GM19025 (cell line): ENCODE measurements at regions not wholly inside any gene's neighbourhood (a gene's known extent, or its start where the extent isn't known, plus 50 kb on each side); places are given as distances from the start of the nearest gene placed in this dataset.

Experiments
- ATAC-seq: cut with Tn5 transposase; IDR thresholded peaks from one replicate; pipeline ENCODE4 v1.9.1; 2021; ENCODE audit warnings: mild to moderate bottlenecking, low read depth, moderate library complexity; ENCODE audit not compliant: unreplicated experiment

DNA sequence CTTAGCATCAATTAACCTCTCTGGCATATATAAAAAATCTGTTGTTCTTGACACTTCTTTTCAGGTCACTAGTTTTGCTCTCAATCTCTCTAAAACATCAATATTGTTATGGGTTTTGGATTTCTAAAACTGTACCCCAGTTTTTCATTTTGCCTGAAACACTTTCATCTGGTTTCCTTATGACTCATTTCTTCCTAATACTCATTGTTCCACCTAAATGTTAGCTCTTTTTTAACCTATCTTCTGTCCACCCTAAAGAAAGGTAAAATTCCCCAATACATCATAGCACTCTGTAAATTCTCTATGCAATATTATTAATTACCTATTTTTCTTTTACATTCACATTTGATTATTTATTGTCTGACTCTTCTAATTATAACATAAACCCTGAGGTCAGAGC lies 575.5 kb upstream of the NDST4 start:
- no peak for ATAC-seq

DNA sequence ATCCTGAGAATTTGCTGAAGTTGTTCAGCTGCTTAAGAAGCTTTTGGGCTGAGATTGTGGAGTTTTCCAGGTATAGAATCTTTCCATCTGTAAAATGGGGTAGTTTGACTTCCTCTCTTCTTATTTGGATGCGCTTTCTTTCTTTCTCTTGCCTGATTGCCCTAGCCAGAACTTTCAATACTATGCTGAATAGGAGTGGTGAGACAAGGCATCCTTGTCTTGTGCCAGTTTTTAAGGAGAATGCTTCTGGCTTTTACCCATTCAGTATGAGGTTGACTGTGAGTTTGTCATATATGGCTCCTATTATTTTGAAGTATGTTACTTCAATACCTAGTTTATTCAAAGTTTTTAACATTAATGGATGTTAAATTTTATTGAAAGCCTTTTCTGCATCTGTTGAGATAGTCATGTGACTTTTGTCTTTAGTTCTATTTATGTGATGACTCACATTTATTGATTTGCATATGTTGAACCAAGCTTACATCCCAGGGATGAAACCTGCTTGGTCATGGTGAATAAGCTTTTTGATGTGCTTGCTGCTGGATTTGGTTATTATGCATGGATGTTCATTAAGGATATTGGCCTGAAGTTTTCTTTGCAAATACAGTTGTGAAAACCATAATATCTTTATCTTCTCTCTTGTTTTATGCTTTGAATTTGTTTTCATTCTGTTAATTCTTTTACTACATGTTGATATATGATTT lies 573.8 kb upstream of the NDST4 start:
- ATAC-seq = no peak

DNA sequence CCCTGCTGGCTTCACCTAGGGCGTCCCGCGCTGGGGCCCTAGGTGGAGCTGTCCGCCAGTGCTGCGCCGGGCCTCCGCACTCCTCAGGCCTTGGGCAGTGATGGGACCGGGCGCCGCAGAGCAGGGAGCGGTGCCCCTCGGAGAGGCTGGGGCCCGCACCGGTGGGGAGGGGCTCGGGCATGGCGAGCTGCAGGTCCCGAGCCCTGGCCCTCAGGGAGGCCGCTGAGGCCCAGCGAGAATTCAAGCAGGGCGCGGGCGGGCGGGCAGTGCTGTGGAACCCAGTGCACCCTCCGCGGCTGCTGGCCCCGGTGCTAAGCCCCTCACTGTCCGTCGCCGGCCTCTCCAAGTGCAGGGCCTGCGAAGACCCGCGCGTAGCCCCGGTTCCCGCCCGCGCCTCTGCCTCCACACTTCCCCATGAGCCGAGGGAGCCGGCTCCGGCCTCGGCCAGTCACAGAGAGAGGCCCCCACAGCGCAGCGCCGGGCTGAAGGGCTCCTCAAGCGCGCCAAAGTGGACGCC lies 565.1 kb upstream of the NDST4 start:
- ATAC-seq = no peak

DNA sequence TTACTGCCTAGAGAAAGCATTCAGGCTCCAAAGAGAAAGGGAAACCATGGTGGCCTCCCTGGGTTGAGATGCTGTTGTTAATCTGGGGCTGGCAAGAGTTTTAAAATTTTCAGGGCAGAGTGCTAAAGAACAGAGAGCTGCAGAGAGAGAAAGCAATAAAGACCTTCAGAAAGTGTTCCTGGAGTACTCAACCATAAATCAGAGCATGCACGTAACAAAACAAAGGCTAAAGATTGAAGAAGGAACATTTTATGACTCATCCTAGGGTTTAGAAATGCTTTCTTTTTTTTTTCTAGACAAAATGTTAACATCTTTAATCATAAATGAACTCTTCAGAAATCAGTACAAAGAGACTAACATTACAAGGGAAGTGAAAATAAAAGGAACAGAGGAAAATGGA lies 562.3 kb upstream of the NDST4 start:
- no peak for ATAC-seq

DNA sequence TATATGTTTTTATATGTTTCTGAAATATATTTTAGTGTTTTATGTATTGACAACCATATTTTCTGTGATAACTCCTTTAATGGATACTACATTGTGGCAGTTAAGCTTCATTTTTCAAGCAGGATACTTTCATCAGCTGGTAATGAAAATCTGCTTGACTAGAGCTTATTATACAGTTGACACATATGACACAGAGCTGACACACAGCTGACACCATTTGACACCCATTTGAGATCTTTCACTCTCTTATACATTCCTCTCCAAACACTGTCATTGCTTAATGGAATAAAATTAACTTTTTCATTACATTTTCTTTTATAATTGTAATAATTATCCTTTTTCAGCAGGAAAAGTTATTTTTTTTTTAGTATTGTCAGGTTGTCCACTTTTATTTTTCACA lies 561.1 kb upstream of the NDST4 start:
- ATAC-seq = no peak

- ATAC-seq = no peak
Measured at GRCh38 chr4:115671581-115671980, 558.2 kb upstream of the NDST4 start.

GRCh38 chr4:115670930-115671329 lies 557.5 kb upstream of the NDST4 start:
- no peak for ATAC-seq

DNA sequence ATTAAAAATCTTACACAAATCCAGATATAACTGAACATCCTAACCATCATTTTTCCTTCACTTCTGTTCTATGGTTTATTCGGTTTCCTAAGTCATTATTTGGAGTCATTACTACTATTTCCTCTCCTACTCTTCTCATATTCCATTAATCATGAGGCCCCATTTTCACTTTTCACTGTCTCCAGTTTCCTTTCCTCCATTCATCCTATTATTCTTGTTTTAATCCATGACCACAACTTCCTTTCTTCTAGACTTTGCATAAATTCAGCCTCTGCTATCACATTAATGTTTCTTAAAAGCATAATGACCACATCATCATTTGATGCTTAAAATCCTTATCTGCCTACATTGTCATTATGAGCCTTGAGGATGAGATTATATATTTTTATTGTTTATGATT lies 555.0 kb upstream of the NDST4 start:
- no peak for ATAC-seq

GRCh38 chr4:115664285-115664684 lies 550.9 kb upstream of the NDST4 start:
- no peak for ATAC-seq

- no peak for ATAC-seq
Measured at GRCh38 chr4:115660465-115660864, 547.0 kb upstream of the NDST4 start.

DNA sequence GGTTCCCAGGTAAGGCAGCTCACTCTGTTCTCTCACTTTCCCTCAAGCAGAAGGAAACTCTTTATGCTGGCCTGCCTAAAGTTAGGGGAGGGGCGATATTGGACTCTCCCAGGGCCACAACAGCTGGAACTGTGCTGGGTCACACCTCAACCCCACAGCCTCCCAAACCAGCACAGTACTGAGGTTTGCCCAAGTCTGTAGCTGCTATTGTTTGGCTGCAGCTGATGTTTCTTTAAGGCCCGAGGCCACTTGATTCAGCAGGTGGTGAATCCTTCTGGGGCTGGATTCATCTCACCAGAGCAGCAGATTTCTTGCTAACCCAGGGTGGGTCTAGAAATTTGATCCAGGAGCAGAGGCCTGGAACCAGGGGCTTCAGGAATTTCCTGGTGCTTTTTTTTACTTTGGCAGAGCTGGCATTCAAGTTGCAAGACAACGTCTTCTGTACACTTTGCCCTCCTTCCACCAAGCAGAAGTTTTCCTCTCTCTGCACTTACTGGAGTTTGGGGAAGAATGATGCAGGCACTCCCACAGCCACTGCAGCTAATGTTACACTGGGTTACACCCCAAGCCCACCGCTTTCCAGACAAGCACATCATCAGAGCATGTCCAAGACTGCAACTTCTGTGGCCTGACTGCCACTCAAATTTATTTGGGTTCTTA lies 544.7 kb upstream of the NDST4 start:
- no peak for ATAC-seq

GRCh38 chr4:115655626-115656025 lies 542.2 kb upstream of the NDST4 start:
- no peak for ATAC-seq

- no peak for ATAC-seq
Measured at GRCh38 chr4:115648786-115649185, 535.4 kb upstream of the NDST4 start.

GRCh38 chr4:115629270-115629669 lies 515.9 kb upstream of the NDST4 start:
- ATAC-seq = no peak

DNA sequence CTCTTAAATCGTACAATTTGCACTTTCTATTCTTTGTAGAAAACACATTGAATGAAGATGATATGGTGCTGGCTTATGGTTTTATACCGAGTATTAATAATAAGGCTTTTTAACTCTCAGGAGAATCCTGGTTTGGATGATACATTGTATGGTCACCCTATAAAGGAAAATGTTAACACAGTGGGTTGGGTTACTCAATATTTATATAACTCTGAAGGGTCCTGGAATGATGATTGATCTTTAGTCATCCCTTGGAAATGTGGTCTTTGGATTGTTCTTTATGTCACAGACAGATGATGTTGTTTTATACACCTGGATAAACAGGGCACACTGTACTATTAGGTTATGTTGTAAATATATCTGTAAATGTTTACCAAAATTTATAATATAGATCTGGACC lies 496.2 kb upstream of the NDST4 start:
- ATAC-seq = no peak

DNA sequence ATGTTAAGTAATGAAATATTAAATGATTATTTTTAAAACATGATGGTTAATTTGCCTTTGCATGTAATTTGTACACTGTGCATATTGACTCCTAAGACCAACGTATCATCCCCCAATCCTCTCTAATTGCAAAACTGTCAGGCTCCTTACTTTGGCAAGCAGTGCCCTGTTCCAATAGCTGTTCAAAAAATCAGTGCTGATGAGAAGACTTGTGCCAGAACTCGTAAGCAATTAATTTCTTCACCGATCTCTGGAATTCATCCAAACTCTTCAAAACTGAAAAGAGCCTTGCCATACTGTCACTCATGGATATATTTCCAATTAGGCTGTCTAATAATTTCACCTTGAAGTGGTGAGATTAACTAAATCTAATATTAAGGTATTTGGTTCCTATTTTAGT lies 493.9 kb upstream of the NDST4 start:
- ATAC-seq = no peak

- ATAC-seq = no peak
Measured at GRCh38 chr4:115596265-115597001, 483.0 kb upstream of the NDST4 start.

GRCh38 chr4:115580901-115581300 lies 467.5 kb upstream of the NDST4 start:
- no peak for ATAC-seq

DNA sequence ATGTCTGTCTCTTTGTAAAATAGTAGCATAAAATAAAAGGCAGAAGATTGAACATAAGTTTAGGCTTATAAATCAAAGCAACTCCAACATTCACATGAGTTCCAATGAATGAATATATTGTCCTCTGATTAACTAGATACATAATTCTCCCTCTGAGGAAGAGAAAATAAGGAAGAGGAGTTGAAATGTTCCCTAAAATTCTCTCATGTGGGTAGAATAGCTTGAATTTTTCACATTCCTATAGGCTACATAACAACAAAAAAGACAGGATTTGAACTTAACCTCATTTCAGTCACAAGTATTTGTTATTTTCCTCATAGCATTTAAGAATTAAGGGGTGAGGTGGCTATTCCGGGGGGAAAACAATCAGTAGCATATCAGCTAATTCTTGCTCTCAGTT lies 462.4 kb upstream of the NDST4 start:
- ATAC-seq = no peak

- ATAC-seq = no peak
Measured at GRCh38 chr4:115562506-115562905, 449.1 kb upstream of the NDST4 start.

GRCh38 chr4:115548123-115548522 lies 434.7 kb upstream of the NDST4 start:
- ATAC-seq = no peak

- no peak for ATAC-seq
Measured at GRCh38 chr4:115537387-115537786, 424.0 kb upstream of the NDST4 start.
